HG02610 (cell line): ENCODE measurements at regions not wholly inside any gene's neighbourhood (a gene's known extent, or its start where the extent isn't known, plus 50 kb on each side); places are given as distances from the start of the nearest gene placed in this dataset.

ENCODE experiments used
- ATAC-seq: cut with Tn5 transposase; IDR thresholded peaks from one replicate; pipeline ENCODE4 v1.9.1; 2021; ENCODE audit warnings: mild to moderate bottlenecking, moderate library complexity; ENCODE audit not compliant: unreplicated experiment

GRCh38 chr4:115687052-115687755 lies 573.8 kb upstream of the NDST4 start:
- ATAC-seq = no peak

- ATAC-seq = no peak
Measured at GRCh38 chr4:115678425-115678941, 565.1 kb upstream of the NDST4 start.

- no peak for ATAC-seq
Measured at GRCh38 chr4:115675719-115676118, 562.3 kb upstream of the NDST4 start.

GRCh38 chr4:115674485-115674884 lies 561.1 kb upstream of the NDST4 start:
- no peak for ATAC-seq

- ATAC-seq = no peak
Measured at GRCh38 chr4:115671581-115671980, 558.2 kb upstream of the NDST4 start.

GRCh38 chr4:115670930-115671329 lies 557.5 kb upstream of the NDST4 start:
- ATAC-seq = no peak

GRCh38 chr4:115668396-115668795 lies 555.0 kb upstream of the NDST4 start:
- ATAC-seq = no peak

GRCh38 chr4:115664285-115664684 lies 550.9 kb upstream of the NDST4 start:
- no peak for ATAC-seq

GRCh38 chr4:115660465-115660864 lies 547.0 kb upstream of the NDST4 start:
- no peak for ATAC-seq

GRCh38 chr4:115657991-115658650 lies 544.7 kb upstream of the NDST4 start:
- no peak for ATAC-seq

- ATAC-seq = no peak
Measured at GRCh38 chr4:115655626-115656025, 542.2 kb upstream of the NDST4 start.

GRCh38 chr4:115648786-115649185 lies 535.4 kb upstream of the NDST4 start:
- no peak for ATAC-seq

- ATAC-seq = no peak
Measured at GRCh38 chr4:115629270-115629669, 515.9 kb upstream of the NDST4 start.

GRCh38 chr4:115609631-115610030 lies 496.2 kb upstream of the NDST4 start:
- no peak for ATAC-seq

- no peak for ATAC-seq
Measured at GRCh38 chr4:115607311-115607710, 493.9 kb upstream of the NDST4 start.

GRCh38 chr4:115596265-115597001 lies 483.0 kb upstream of the NDST4 start:
- ATAC-seq = no peak

GRCh38 chr4:115580901-115581300 lies 467.5 kb upstream of the NDST4 start:
- ATAC-seq = no peak

- no peak for ATAC-seq
Measured at GRCh38 chr4:115575851-115576250, 462.4 kb upstream of the NDST4 start.

GRCh38 chr4:115562506-115562905 lies 449.1 kb upstream of the NDST4 start:
- ATAC-seq = no peak

GRCh38 chr4:115548123-115548522 lies 434.7 kb upstream of the NDST4 start:
- ATAC-seq = no peak

GRCh38 chr4:115537387-115537786 lies 424.0 kb upstream of the NDST4 start:
- ATAC-seq = no peak

- ATAC-seq = no peak
Measured at GRCh38 chr4:115529126-115529525, 415.7 kb upstream of the NDST4 start.
